ENCODE measurements at regions not wholly inside any gene's neighbourhood (a gene's known extent, or its start where the extent isn't known, plus 50 kb on each side); places are given as distances from the start of the nearest gene placed in this dataset.
A peak's percentile ranks its signal among the peaks of the same experiment; 100 is the strongest.
"Not testable (repeated sequence)": the region's sequence is repeated elsewhere in the genome, so short reads cannot be mapped to it uniquely, and the experiment has no call there.

- no peak for DNase-seq (ENCODE audit: low spot score)
These were observed 272.5 kb upstream of the CDYL start for GRCh38 chr6:4503700-4504099.

GRCh38 chr6:4496284-4496683 lies 279.9 kb upstream of the CDYL start:
- DNase-seq (ENCODE audit: low spot score): no peak

GRCh38 chr6:4491501-4492260 lies 284.5 kb upstream of the CDYL start:
- DNase-seq (ENCODE audit: low spot score): no peak

GRCh38 chr6:4489538-4489937 lies 286.7 kb upstream of the CDYL start:
- DNase-seq (ENCODE audit: low spot score): no peak

GRCh38 chr6:4488389-4488788 lies 287.8 kb upstream of the CDYL start:
- no peak for DNase-seq (ENCODE audit: low spot score)

DNA sequence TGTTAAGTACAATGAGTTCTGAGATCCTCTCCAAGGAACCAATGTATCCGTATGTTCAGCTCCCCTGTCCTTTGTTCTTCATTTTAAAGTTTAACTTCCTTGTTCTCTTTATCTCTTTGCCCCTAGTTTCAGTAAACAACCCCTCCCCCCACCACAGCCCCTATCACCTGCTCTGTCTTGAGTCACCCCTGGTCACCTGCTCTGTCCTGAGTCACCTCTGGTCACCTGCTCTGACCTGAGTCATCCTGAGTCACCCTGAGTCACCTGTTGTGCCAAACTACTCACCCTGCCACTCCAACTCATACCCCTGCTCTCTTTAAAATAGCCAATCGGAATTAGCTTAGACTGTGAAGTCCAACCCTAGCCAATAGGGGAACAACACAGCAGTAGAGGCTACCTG lies 288.7 kb upstream of the CDYL start:
- no peak for DNase-seq (ENCODE audit: low spot score)

DNA sequence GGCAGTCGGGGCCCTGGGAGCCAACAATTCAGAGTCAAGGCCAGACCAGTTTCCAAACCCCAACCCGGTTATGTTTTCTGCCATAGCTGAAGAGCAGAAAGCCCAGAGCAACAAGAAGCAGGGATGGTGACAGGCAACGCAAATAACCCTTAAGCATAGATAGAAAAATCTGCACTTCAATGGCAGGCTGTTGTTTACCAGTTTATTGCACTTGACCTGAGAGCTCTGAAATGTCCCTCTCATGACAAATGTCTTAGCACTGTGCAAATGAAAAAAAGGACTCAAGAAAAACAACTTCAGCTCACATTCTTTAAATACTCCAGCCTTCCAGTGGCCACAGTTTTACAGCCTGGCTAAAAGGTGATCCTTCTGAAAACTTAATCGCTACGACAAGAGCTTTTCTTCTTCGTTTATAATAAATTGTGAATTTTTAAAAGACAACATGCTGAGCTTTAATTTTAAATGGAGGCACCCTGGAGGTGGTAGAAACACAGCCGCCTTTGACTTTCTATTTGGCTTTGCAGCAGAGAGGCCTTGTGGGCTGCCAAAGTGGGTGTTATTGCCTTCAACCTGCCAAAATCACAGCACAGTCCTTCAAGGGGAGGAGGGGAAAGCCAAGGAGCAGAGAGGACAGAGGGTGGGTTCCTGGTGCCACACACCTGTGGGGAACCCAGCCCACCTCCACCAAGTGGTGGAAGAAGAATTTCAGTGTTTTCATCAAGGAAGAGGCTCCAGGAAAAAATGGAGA lies 289.5 kb upstream of the CDYL start:
- DNase-seq (ENCODE audit: low spot score): no peak

DNA sequence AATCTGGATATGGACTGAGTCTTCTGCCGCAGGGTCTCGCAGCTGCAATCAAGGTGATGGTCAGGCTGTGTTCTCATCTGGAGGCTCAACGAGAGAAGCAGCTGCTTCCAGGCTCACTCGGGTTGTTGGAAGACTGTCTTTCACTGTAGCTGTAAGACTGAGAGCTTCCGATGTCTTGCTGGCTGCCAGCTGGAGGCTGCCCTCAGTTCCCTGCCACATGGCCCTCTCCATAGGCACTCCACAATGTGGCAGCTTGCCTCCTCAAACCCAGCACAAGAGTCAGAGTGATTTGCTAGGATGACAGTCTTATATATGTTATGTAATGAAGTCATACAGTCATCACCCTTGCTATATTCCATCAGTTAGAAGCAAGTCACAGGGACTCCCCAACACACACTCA lies 290.5 kb upstream of the CDYL start:
- no peak for DNase-seq (ENCODE audit: low spot score)

GRCh38 chr6:4482461-4482860 lies 293.7 kb upstream of the CDYL start:
- DNase-seq (ENCODE audit: low spot score): no peak

- DNase-seq (ENCODE audit: low spot score): no peak
These were observed 295.1 kb upstream of the CDYL start for GRCh38 chr6:4480788-4481735.

DNA sequence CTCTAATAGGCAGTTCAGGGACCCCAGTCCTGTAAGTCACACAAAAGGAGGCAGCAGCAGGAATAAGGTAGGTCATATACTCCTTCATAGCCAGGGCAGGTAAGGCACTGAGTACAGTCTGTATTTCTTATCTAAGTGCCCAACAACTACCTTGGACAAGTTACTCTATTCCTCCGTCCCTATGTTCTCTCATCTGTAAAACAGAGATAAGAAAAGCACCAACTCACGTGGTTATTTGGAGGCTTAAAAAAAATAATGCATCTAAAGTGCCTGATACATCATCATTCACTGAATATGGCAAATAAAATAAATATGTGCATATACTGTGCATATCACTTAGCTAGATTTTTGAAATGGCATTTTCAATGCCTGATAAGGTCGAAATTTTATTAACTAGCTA lies 298.1 kb upstream of the CDYL start:
- DNase-seq (ENCODE audit: low spot score): no peak

DNA sequence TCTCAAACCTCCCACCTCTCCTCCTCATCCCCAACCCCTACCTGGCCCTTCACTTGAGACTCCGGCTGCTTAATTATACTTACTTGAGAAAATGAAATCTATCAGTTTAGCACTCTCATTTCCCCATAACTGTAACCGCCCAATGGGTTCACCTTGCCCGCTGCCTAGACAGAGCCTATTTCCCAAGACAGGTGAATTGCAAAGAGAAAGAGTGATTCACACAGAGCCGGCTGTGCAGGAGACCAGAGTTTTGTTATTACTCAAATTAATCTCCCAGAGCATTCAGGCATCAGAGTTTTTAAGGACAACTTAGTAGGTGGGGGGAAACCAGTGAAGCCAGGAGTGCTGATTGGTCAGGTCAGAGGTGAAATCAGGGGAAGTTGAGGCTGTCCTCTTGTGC lies 301.4 kb upstream of the CDYL start:
- no peak for DNase-seq (ENCODE audit: low spot score)

DNA sequence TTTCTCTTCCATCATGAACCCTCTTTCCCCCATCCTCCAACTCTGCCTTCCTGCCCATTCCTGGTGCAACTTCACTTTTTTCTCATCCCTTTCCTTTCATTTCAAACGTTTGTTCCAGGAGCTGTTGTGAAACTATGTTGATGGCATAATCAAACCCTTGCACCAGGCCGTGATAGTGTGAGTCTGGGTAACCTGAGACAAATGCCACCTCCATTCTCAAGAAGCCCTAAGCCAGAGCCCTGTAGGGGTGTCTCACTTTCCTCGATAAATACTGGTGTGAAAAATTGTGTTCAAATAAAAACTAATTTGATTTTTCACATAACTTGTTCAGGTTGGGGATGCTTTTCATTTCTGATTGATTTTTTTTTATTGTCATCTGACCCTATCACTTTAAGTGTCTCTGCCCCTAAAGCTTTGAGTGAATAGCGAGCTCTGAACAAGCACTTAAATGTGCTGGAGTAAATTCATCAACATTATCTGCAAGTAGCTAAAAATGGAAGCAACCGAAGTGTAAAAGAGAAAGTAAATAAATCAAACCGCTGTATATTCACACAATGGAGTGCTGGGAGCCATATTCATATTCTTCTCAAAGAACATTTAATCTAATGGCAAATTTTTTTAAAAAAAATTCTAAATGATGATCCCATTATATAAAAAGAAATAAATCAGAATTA lies 303.1 kb upstream of the CDYL start:
- no peak for DNase-seq (ENCODE audit: low spot score)

DNA sequence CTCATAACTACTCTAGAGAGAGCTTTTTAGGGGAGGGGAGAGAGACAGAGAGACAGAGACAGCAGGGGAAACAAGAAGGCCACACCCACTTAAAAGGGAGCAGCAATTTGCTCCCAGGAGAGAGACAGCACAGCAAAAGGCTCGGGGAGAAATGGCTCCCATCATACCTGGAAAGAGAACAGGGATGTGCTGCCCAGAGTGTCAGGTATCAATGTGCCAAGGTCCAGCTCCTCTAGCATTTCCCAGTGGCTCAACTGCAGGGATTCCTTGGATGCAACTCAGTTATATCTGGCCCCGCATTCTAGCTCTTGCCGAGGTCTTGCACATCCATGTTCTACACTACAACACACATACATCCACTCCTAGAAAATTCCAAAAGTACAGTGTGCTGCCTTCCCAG lies 304.0 kb upstream of the CDYL start:
- no peak for DNase-seq (ENCODE audit: low spot score)

DNA sequence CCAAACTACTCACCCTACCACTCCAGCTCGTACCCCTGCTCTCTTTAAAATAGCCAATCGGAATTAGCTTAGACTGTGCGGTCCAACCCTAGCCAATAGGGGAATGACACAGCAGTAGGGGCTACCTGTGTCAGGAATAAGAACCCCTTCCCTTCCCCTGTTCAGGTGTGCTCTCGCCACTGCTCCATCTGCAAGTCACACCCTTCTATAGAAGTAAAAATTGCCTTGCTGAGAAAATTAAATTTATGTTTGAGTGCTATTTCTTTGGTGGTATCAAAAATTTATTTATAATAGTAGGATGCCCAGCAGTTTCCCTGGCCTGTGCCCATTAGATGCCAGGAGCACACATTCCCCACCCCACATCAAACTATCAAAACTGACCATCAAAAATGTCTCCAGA lies 304.7 kb upstream of the CDYL start:
- DNase-seq (ENCODE audit: low spot score): not testable (repeated sequence)

- DNase-seq (ENCODE audit: low spot score): no peak
These were observed 305.4 kb upstream of the CDYL start for GRCh38 chr6:4470698-4471210.

- peak; percentile 9 for DNase-seq (ENCODE audit: low spot score)
These were observed 309.3 kb upstream of the CDYL start for GRCh38 chr6:4466769-4467480.

DNA sequence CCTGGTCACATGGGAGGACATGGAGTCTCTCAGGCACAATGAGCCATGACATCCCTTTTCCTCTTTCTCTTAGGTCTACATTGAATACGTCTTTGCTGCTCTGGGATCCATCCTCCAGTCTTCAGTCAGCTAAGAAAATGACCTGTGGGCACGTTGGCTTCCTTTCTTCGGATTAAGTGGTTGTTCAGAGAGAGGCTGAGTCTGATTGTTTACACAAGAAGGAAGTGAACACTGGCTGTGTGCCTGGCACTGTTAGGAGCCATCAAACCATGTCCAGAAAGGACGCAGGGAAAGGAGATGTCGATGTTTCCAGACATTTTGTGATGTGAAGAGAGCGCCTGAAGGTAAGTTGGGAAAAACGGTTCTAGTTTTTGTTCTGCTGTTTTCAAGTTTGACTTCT lies 309.9 kb upstream of the CDYL start:
- no peak for DNase-seq (ENCODE audit: low spot score)

DNA sequence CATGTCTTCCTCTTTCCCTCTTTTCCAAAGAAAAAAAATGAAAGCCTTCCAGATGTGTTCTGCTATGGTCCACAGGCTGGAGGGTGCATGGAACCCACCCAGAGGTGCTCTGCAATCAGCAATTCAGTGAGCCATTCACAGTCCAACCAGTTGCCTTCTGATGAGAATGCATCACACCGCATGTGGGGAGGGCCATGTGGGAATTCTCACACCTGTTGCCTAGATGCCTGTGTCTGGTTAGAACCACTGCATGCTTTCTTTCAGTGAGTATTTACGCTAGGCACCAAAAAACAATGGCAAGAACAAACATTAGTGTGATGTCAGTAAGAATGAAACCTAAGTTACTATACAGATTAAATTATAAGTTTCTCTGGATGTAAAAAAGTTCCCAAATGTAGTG lies 311.6 kb upstream of the CDYL start:
- DNase-seq (ENCODE audit: low spot score): no peak

GRCh38 chr6:4463236-4463635 lies 313.0 kb upstream of the CDYL start:
- no peak for DNase-seq (ENCODE audit: low spot score)

Measured in cerebellar cortex (tissue), 1 donor.